Kidney epithelial cell (primary cell): ENCODE measurements at regions not wholly inside any gene's neighbourhood (a gene's known extent, or its start where the extent isn't known, plus 50 kb on each side); places are given as distances from the start of the nearest gene placed in this dataset.

Experiments
- DNase-seq: peaks from one replicate; pipeline ENCODE4 v3.0.0-alpha.2; 2010; ENCODE audit warnings: low read depth
- H3K27me3 ChIP-seq: 2 replicates; pipeline ENCODE4 v1.6.0; 2011; ENCODE audit warnings: low read length; ENCODE audit not compliant: control insufficient read depth, insufficient read depth
- H3K36me3 ChIP-seq: 2 replicates; pipeline ENCODE4 v1.5.1; 2011; ENCODE audit warnings: low read length; ENCODE audit not compliant: control insufficient read depth, insufficient read depth
- H3K4me3 ChIP-seq: 2 replicates; pipeline ENCODE4 v1.5.1; 2011; ENCODE audit warnings: low read depth, mild to moderate bottlenecking, control low read depth, low read length
- TF ChIP-seq, protein P1 (sequence below): IDR thresholded peaks from 2 replicates; pipeline ENCODE4 v1.5.1; 2011; ENCODE audit warnings: mild to moderate bottlenecking, moderate library complexity, low read length, control low read depth, inconsistent platforms; ENCODE audit not compliant: insufficient read depth, poor library complexity, severe bottlenecking

DNA sequence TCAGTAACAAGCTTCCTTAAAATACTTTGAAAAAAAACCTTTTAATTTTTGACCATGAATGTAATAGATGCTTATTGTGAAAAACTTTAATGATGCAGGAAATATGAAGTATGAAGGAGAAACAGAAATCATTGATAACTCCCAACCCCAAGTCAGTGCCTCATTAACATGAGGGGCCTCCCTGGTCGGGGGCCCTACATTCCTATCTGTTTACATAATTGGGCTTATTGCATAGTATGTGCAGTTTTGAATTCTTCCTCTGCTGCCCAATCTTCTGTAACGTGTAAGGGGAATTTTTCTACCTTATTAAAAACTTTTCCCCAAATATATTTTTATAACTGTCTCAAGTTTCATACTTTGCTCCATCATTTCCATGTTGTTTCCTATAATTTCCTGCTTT is 63.0 kb downstream of the SLC25A47 start:
- Histone ChIP-seq H3K36me3 (no peaks in the 10 kb centered on the region), H3K4me3 (no peak overlapping the region), H3K27me3 (no peaks in the 10 kb centered on the region)
- TF ChIP-seq, protein P1, sequence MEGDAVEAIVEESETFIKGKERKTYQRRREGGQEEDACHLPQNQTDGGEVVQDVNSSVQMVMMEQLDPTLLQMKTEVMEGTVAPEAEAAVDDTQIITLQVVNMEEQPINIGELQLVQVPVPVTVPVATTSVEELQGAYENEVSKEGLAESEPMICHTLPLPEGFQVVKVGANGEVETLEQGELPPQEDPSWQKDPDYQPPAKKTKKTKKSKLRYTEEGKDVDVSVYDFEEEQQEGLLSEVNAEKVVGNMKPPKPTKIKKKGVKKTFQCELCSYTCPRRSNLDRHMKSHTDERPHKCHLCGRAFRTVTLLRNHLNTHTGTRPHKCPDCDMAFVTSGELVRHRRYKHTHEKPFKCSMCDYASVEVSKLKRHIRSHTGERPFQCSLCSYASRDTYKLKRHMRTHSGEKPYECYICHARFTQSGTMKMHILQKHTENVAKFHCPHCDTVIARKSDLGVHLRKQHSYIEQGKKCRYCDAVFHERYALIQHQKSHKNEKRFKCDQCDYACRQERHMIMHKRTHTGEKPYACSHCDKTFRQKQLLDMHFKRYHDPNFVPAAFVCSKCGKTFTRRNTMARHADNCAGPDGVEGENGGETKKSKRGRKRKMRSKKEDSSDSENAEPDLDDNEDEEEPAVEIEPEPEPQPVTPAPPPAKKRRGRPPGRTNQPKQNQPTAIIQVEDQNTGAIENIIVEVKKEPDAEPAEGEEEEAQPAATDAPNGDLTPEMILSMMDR = no peak
- DNase-seq = no peak

DNA sequence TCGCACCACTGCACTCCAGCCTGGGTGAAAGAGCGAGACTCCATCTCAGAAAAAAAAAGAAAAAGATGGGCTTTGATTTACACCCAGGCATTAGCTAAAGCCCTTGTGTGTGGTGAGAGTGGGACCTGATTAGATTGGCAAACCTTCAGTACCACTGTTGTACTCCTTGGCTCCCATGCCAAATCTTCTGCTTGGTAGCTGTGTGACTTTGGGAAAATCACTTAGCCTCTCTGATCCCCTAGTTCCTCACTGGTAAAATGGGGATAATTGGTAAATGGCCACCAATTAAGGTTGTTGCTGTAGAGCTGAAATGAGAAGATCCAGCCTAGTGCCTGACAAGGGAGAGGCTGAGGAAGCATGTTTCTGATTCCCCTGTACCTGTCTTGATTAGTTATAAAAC is 63.7 kb downstream of the SLC25A47 start:
- TF ChIP-seq, protein P1 = no peak
- no peak overlapping the region for H3K4me3 ChIP-seq
- H3K27me3 ChIP-seq = no peaks in the 10 kb centered on the region
- DNase-seq = no peak
- H3K36me3 ChIP-seq = no peaks in the 10 kb centered on the region

DNA sequence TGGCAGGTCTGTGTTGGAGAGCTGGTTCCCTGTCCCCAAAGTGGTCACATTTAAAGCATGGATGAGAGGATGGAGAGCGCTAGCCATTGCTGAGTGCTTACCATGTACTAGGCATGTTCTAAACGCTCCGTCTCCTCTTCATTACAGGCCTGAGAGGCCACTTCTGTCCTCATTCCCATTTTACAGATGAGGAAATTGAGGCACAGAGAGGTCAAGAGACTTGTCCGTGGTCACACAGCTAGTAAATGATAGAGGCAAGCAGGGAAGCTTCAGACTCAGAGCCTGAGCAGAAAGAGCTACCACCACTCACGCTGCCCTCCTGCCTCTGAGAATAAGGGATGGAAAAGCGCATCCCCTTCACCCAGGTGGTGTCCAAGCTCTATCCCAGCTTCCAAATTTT is 64.3 kb downstream of the SLC25A47 start:
- no peaks in the 10 kb centered on the region for H3K36me3 ChIP-seq
- no peaks in the 10 kb centered on the region for H3K27me3 ChIP-seq
- TF ChIP-seq, protein P1 = no peak
- no peak for DNase-seq
- no peak overlapping the region for H3K4me3 ChIP-seq

DNA sequence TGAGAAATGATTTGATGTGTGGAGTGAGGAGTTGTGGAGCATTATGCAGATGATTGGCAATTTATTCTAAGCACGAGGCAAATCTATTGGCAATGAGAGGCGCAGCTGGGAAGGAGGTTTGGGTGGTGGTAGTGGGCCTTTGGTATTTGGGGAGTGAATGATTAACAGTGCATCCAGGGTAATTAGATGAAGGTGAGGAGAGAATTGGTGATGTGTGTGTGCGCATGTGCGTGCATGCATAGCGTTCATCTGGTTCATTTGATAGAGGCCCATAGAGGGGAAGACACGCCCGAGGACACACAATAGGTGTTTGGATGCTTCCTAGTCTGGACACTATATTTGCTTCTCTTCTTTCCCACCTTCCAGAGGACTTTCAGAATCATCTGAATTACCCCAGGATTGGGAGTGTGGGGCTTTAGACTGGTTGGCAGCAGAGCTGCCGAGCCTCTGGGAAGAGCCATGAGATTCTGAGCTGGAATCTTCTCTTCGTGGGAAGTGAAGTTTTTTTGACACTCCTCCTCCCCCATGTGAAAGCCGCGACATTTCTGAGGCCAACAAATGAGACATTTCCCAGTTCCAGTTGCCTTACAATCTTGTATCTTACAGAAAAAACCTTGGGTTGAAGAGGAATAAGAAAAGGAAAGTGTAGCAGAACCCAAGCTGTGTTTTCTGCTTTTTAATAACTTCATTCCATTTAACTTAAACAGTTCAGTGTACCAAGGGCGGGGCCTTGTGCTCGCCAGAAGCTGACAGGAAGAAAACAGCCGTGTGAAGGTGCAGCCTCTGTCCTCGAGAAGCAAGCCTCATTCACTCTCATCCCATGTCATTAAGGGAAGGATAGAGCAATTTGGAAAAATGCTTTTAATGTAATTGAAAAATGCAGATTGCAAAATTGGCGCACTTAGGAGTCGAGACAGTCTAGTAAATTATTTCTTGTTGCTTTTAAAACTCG is 65.2 kb downstream of the SLC25A47 start:
- Histone ChIP-seq H3K27me3 (no peaks in the 10 kb centered on the region), H3K36me3 (no peaks in the 10 kb centered on the region), H3K4me3 (no peak overlapping the region)
- DNase-seq = no peak
- TF ChIP-seq, protein P1 = no peak

DNA sequence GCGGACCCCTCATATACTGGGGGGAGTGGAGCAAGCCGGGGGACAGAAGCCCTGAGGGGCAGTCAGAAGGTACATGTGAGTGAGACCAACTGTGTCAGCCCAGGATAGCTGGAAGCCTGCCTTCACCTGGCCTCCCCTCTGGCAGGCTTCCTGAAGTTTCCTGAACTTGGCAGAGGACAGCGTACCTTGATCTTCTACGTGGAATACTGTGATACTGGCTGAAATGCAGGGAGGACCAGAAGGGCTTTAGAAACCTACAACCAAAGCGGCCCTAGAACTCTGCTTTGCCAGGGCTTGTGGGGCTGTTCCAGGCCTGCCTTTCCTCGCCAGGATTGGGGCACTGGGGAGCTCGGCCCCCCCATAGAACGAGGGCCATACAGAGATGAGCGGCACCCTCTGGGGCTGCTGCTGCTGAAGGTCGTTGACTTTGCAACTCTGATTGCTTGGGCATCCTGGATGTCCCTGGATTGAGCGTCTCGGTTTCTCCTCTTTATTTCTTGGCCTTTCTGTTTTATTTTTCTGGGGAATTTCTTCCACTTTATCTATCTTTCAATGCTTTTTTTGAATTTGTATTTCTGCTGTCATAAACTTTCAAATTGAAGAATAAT is 66.5 kb downstream of the SLC25A47 start:
- H3K4me3 ChIP-seq = no peak overlapping the region
- H3K36me3 ChIP-seq = no peaks in the 10 kb centered on the region
- DNase-seq = no peak
- no peaks in the 10 kb centered on the region for H3K27me3 ChIP-seq
- TF ChIP-seq, protein P1 = no peak
